ENCODE measurements at regions not wholly inside any gene's neighbourhood (a gene's known extent, or its start where the extent isn't known, plus 50 kb on each side); places are given as distances from the start of the nearest gene placed in this dataset.

DNA sequence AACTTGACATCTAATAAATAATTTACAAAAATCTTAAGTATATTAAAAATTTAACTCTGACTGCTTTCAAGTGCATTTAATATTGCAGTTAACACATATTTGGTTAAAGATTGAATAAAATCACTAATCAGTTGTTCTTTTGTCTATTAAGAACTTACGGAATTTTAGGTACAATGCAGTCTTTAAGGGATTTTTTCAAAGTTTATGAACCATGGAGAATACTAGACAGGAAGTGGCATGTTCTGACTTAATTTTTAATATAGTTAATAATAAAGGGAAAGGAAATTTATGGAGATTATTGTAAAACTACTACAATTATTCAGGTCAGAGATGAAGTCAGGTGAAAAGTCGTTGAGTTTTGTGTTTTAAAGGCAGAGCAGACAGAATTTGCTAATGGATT lies 240.9 kb downstream of the CALCRL start:
- no peak for DNase-seq (ENCODE audit: low read depth)
- TF ChIP-seq, protein P1, sequence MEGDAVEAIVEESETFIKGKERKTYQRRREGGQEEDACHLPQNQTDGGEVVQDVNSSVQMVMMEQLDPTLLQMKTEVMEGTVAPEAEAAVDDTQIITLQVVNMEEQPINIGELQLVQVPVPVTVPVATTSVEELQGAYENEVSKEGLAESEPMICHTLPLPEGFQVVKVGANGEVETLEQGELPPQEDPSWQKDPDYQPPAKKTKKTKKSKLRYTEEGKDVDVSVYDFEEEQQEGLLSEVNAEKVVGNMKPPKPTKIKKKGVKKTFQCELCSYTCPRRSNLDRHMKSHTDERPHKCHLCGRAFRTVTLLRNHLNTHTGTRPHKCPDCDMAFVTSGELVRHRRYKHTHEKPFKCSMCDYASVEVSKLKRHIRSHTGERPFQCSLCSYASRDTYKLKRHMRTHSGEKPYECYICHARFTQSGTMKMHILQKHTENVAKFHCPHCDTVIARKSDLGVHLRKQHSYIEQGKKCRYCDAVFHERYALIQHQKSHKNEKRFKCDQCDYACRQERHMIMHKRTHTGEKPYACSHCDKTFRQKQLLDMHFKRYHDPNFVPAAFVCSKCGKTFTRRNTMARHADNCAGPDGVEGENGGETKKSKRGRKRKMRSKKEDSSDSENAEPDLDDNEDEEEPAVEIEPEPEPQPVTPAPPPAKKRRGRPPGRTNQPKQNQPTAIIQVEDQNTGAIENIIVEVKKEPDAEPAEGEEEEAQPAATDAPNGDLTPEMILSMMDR (conservative IDR thresholded peaks at IDR 0.05; ENCODE audit: low read length) = no peak
- H3K4me3 ChIP-seq (ENCODE audit: low read length) = no peak overlapping the region

DNA sequence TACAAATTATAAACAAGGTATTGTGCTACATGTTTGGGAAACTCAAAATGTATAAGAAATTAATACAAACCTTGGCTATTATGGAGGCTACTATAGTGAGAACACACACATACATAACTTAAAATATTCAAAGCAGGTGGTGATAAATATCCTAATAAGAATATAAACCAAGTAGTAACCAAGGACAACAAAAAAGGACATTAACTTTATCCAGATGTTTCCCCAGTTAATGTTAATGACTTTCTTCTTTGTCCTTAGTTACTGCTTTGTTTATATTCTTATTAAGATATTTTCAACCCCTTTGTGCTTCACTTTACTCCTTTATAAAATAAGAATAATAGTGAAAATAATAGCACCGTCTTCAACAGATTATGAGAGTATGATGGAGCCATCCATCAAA lies 241.6 kb downstream of the CALCRL start:
- no peak overlapping the region for H3K4me3 ChIP-seq (ENCODE audit: low read length)
- no peak for DNase-seq (ENCODE audit: low read depth)
- TF ChIP-seq, protein P1 (conservative IDR thresholded peaks at IDR 0.05; ENCODE audit: low read length) = no peak

DNA sequence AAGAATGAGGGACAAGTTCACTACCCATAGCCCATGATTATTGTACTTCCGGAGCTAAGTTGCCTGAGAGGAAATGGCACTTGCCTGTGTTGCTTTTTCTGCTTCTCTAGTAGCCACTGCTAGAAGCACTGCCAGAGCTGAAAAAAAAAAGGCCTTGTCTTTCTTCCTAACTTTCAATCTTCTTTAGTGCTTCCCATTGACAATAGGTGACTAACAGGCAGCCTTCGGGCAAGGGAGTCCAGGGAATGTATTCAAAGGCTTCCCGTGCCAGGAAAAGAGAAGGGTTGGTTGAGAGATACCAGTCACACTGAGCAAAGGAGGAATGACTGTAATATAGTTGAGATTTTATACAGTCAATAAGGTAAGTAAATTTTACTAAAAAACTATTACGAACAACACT lies 242.0 kb downstream of the CALCRL start:
- TF ChIP-seq, protein P1 (conservative IDR thresholded peaks at IDR 0.05; ENCODE audit: low read length) = no peak
- no peak for DNase-seq (ENCODE audit: low read depth)
- H3K4me3 ChIP-seq (ENCODE audit: low read length) = no peak overlapping the region

DNA sequence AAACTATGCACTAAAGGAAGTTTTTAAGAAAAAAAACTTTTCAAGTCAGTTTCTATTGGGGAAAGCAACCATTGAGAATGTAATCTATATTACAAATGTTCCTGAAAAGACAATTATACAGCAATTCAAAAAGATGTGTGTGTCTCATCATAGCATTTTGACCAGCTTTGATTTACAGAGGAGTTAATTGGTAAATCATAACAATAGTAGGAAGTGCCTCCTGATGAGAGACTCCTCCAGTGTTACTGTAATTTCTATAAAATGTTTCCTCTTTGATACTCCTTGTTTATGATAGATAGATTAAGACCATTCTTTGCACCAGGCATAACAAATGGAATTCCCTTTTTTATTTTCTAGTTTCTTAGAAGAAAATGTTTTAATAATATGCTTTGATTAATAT lies 249.9 kb downstream of the CALCRL start:
- DNase-seq (ENCODE audit: low read depth) = no peak
- H3K4me3 ChIP-seq (ENCODE audit: low read length) = no peak overlapping the region
- TF ChIP-seq, protein P1 (conservative IDR thresholded peaks at IDR 0.05; ENCODE audit: low read length) = no peak

DNA sequence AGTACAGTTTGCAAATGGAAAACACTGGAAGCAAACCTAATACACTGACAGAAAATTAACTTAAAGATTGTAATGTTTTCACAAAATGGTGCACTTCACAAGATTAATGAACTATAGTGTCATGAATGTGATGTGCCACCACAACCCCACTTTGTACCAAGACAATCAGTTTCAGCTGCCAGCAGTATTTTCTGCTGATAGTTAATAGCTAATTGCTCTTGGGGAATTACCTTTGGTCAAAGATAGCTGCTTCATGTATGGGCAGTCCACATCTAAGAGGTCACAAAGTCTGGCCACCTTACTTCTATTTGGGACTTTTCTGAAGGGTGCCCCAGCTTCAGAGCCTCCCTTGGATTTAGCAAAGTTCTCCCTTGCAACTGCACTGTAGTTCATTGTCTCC lies 254.0 kb downstream of the CALCRL start:
- DNase-seq (ENCODE audit: low read depth) = no peak
- TF ChIP-seq, protein P1 (conservative IDR thresholded peaks at IDR 0.05; ENCODE audit: low read length) = no peak
- H3K4me3 ChIP-seq (ENCODE audit: low read length) = no peak overlapping the region

DNA sequence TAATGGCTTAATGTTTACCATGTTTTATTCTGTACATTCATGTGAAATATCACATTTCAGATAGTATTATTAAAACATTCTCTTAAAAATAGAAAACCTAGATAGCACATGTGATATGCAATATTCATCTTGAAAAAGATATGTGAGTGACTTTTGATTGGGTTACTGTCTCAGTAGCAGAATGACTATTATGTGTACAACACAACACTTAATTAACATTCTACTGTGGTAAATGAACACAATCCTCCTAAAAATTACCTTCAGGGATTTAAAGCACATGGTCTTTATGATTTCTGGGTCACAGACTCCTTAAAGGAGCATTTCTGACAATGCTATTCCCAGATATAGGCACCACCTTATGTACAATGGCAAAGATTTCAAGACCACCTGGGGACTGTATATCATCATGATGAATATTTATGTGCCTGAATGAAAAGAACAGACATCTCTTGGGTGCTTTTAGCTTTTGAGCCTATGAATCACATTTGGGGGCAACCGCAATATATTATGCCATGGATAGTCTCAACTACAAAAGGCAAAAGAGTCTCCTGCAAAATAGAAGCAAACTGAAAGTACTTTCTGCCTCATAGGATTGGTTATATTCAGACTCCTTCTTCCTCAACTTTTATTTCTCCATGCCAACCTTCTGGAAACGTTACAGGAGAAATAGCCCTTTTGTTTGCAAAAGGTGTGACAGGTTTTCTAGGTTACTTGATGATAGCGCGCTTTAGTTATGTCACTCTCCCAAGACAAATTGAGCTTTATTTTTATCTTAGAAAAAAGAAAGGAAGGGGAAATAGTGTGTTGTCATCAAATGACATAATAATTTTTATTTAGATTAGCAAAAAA lies 259.0 kb downstream of the CALCRL start:
- DNase-seq (ENCODE audit: low read depth) = no peak
- TF ChIP-seq, protein P1 (conservative IDR thresholded peaks at IDR 0.05; ENCODE audit: low read length) = no peak
- no peak overlapping the region for H3K4me3 ChIP-seq (ENCODE audit: low read length)

DNA sequence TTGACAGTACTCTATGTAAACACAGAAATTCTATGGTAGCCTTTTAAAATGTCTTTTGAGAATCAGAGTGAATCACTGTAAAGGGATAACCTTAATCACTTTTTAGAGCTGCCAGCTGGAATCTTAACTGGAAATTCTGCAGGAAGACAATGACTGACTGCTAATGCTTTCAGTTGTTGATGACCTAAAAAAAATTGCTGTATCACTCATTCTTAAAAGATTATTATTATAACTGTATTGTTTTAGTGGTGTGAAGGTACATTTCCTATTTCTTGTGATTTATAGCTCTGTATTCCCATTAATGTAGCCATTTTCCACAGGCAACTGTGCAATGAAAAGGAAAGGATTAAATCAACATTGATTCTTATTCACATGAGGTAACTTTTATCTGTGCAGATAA lies 260.5 kb downstream of the CALCRL start:
- TF ChIP-seq, protein P1 (conservative IDR thresholded peaks at IDR 0.05; ENCODE audit: low read length) = no peak
- DNase-seq (ENCODE audit: low read depth) = no peak
- no peak overlapping the region for H3K4me3 ChIP-seq (ENCODE audit: low read length)

Data from AG10803 (cell line).